AG10803 (cell line): ENCODE measurements at regions not wholly inside any gene's neighbourhood (a gene's known extent, or its start where the extent isn't known, plus 50 kb on each side); places are given as distances from the start of the nearest gene placed in this dataset.

Experiments used
- DNase-seq: peaks from one replicate; pipeline ENCODE4 v3.0.0; 2010; ENCODE audit warnings: low read depth
- H3K4me3 ChIP-seq: 2 replicates; pipeline ENCODE4 v1.5.1; 2011; ENCODE audit warnings: mild to moderate bottlenecking, low read length, control low read depth
- CTCF ChIP-seq: conservative IDR thresholded peaks from 2 replicates; pipeline ENCODE4 v1.5.1; 2011; ENCODE audit warnings: mild to moderate bottlenecking, low read length, control low read depth, inconsistent platforms

- DNase-seq = no peak
- no peak for TF ChIP-seq CTCF
- no peak overlapping the region for H3K4me3 ChIP-seq
These were observed 96.1 kb downstream of the TNFSF18 start for GRCh38 chr1:172954476-172955150.

- H3K4me3 ChIP-seq = no peak overlapping the region
- no peak for TF ChIP-seq CTCF
- peak; percentile 99 for DNase-seq
These were observed 95.5 kb downstream of the TNFSF18 start for GRCh38 chr1:172955161-172955815.

- no peak for DNase-seq
- no peak for TF ChIP-seq CTCF
These were observed 93.9 kb downstream of the TNFSF18 start for GRCh38 chr1:172956871-172957270.

GRCh38 chr1:172957491-172957890 is 93.2 kb downstream of the TNFSF18 start:
- TF ChIP-seq CTCF = no peak
- H3K4me3 ChIP-seq = no peak overlapping the region
- DNase-seq = no peak

More at GRCh38 chr1:172956871-172957270, 93.9 kb downstream of the TNFSF18 start:
- H3K4me3 ChIP-seq = no peak overlapping the region

GRCh38 chr1:172959571-172959970 is 91.2 kb downstream of the TNFSF18 start:
- no peak for TF ChIP-seq CTCF
- no peak for DNase-seq
- H3K4me3 ChIP-seq = no peak overlapping the region

GRCh38 chr1:172960019-172960418 is 90.7 kb downstream of the TNFSF18 start:
- no peak overlapping the region for H3K4me3 ChIP-seq
- peak; percentile 73 for DNase-seq
- TF ChIP-seq CTCF = no peak

- DNase-seq = peak; percentile 71
- TF ChIP-seq CTCF = no peak
- no peak overlapping the region for H3K4me3 ChIP-seq
These were observed 90.1 kb downstream of the TNFSF18 start for GRCh38 chr1:172960454-172961208.
